ENCODE measurements at regions not wholly inside any gene's neighbourhood (a gene's known extent, or its start where the extent isn't known, plus 50 kb on each side); places are given as distances from the start of the nearest gene placed in this dataset.

DNA sequence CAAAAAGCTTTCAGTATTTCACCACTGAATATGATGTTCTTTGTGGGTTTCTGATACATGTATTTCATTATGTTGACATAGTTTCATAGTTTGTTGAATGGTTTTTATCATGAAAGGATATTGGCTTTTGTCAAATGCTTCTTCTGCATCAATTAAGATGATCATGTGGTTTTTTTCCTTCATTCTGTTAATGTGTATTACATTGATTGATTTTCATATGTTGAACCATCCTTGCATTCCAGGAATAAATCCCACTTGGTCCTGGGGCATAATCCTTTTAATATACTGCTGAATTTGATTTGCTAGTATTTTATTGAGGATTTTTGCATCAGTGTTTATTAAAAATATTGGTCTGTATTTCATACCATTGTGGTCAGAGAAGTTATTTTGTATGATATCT lies 70.9 kb upstream of the BHLHE23 start:
- H4K20me1 ChIP-seq (ENCODE audit: insufficient read depth, low read length), result no peaks in the 10 kb centered on the region
- BruUV-seq (replicated peaks), result no TSS peak
- intact Hi-C loops (cut with micrococcal nuclease; ENCODE audit: unreplicated experiment), result no loop called here
- ChIA-PET CTCF (ENCODE audit: unreplicated experiment) (no interaction called here), POLR2A (no interaction called here)
- no peak overlapping the region for H3K4me3 ChIP-seq (ENCODE audit: low read depth, low read length, poor library complexity, severe bottlenecking)
- no peaks in the 10 kb centered on the region for H3K36me3 ChIP-seq (ENCODE audit: insufficient read depth, low read length)
- no peak overlapping the region for H3K4me2 ChIP-seq (ENCODE audit: low read length)
- H3K27ac ChIP-seq (ENCODE audit: low read depth, low read length, poor library complexity, severe bottlenecking), result no peak overlapping the region
- peaks cover 14% of the 10 kb centered on the region; the same call in 1 of the 2 replicates for H3K9me3 ChIP-seq (ENCODE audit: low read length)
- no peak for DNase-seq (ENCODE audit: low spot score)
- H3K4me1 ChIP-seq (ENCODE audit: insufficient read depth, low read length, poor library complexity, severe bottlenecking), result no peaks in the 10 kb centered on the region
- no peaks in the 10 kb centered on the region for H3K79me2 ChIP-seq (ENCODE audit: insufficient read depth, low read depth, low read length)
- no peak overlapping the region for H2AFZ ChIP-seq (ENCODE audit: low read length)
- no peak for TF ChIP-seq EZH2phosphoT487 (IDR thresholded peaks at IDR 0.05; ENCODE audit: borderline replicate concordance, low read depth, low read length)
- TF ChIP-seq, protein P1, sequence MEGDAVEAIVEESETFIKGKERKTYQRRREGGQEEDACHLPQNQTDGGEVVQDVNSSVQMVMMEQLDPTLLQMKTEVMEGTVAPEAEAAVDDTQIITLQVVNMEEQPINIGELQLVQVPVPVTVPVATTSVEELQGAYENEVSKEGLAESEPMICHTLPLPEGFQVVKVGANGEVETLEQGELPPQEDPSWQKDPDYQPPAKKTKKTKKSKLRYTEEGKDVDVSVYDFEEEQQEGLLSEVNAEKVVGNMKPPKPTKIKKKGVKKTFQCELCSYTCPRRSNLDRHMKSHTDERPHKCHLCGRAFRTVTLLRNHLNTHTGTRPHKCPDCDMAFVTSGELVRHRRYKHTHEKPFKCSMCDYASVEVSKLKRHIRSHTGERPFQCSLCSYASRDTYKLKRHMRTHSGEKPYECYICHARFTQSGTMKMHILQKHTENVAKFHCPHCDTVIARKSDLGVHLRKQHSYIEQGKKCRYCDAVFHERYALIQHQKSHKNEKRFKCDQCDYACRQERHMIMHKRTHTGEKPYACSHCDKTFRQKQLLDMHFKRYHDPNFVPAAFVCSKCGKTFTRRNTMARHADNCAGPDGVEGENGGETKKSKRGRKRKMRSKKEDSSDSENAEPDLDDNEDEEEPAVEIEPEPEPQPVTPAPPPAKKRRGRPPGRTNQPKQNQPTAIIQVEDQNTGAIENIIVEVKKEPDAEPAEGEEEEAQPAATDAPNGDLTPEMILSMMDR (conservative IDR thresholded peaks at IDR 0.05; ENCODE audit: low read length), result no peak
- no peaks in the 10 kb centered on the region for H3K9me2 ChIP-seq (ENCODE audit: insufficient read depth, low read length)

DNA sequence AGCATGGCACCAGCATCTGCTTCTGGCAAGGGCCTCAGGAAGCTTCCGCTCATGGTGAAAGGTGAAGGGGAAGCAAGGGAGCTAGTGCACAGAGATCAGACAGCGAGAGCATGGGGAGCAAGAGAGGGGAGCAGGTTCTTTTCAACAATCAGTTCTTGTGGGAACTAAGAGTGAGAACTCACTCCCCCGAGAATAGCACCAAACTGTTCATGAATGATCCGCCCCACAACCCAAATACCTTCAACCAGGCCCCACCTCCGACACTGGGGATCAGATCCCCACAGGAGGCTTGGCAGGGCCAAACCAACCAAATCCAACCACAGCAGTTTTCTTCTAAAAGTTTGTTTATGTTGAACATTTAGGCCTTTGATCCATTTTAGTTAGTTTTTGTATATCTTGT lies 69.7 kb upstream of the BHLHE23 start:
- H3K4me2 ChIP-seq (ENCODE audit: low read length), result no peak overlapping the region
- BruUV-seq (replicated peaks), result no TSS peak
- TF ChIP-seq, protein P1 (conservative IDR thresholded peaks at IDR 0.05; ENCODE audit: low read length), result no peak
- TF ChIP-seq EZH2phosphoT487 (IDR thresholded peaks at IDR 0.05; ENCODE audit: borderline replicate concordance, low read depth, low read length), result no peak
- peaks cover 14% of the 10 kb centered on the region; the same call in 1 of the 2 replicates for H3K9me3 ChIP-seq (ENCODE audit: low read length)
- H3K36me3 ChIP-seq (ENCODE audit: insufficient read depth, low read length), result no peaks in the 10 kb centered on the region
- no peaks in the 10 kb centered on the region for H3K79me2 ChIP-seq (ENCODE audit: insufficient read depth, low read depth, low read length)
- H3K4me1 ChIP-seq (ENCODE audit: insufficient read depth, low read length, poor library complexity, severe bottlenecking), result no peaks in the 10 kb centered on the region
- H3K9me2 ChIP-seq (ENCODE audit: insufficient read depth, low read length), result no peaks in the 10 kb centered on the region
- no peaks in the 10 kb centered on the region for H4K20me1 ChIP-seq (ENCODE audit: insufficient read depth, low read length)
- POLR2A ChIA-PET, result no interaction called here
- H2AFZ ChIP-seq (ENCODE audit: low read length), result no peak overlapping the region
- DNase-seq (ENCODE audit: low spot score), result no peak
- H3K4me3 ChIP-seq (ENCODE audit: low read depth, low read length, poor library complexity, severe bottlenecking), result no peak overlapping the region
- CTCF ChIA-PET (ENCODE audit: unreplicated experiment), result no interaction called here
- intact Hi-C loops (cut with micrococcal nuclease; ENCODE audit: unreplicated experiment), result no loop called here
- no peak overlapping the region for H3K27ac ChIP-seq (ENCODE audit: low read depth, low read length, poor library complexity, severe bottlenecking)

GRCh38 chr20:63074631-63075030 lies 67.9 kb upstream of the BHLHE23 start:
- Histone ChIP-seq H4K20me1 (ENCODE audit: insufficient read depth, low read length) (no peaks in the 10 kb centered on the region), H3K4me2 (ENCODE audit: low read length) (no peak overlapping the region), H2AFZ (ENCODE audit: low read length) (no peak overlapping the region), H3K4me1 (ENCODE audit: insufficient read depth, low read length, poor library complexity, severe bottlenecking) (no peaks in the 10 kb centered on the region), H3K27ac (ENCODE audit: low read depth, low read length, poor library complexity, severe bottlenecking) (no peak overlapping the region), H3K79me2 (ENCODE audit: insufficient read depth, low read depth, low read length) (no peaks in the 10 kb centered on the region), H3K9me3 (ENCODE audit: low read length) (peaks cover 14% of the 10 kb centered on the region; the same call in 1 of the 2 replicates), H3K4me3 (ENCODE audit: low read depth, low read length, poor library complexity, severe bottlenecking) (no peak overlapping the region), H3K9me2 (ENCODE audit: insufficient read depth, low read length) (no peaks in the 10 kb centered on the region), H3K36me3 (ENCODE audit: insufficient read depth, low read length) (no peaks in the 10 kb centered on the region)
- POLR2A ChIA-PET, result no interaction called here
- no TSS peak for BruUV-seq (replicated peaks)
- intact Hi-C loops (cut with micrococcal nuclease; ENCODE audit: unreplicated experiment), result no loop called here
- CTCF ChIA-PET (ENCODE audit: unreplicated experiment), result no interaction called here
- no peak for DNase-seq (ENCODE audit: low spot score)
- TF ChIP-seq, protein P1 (conservative IDR thresholded peaks at IDR 0.05; ENCODE audit: low read length), result no peak
- no peak for TF ChIP-seq EZH2phosphoT487 (IDR thresholded peaks at IDR 0.05; ENCODE audit: borderline replicate concordance, low read depth, low read length)
